Kidney epithelial cell (primary cell): ENCODE measurements at regions not wholly inside any gene's neighbourhood (a gene's known extent, or its start where the extent isn't known, plus 50 kb on each side); places are given as distances from the start of the nearest gene placed in this dataset.
"Not testable (repeated sequence)": the region's sequence is repeated elsewhere in the genome, so short reads cannot be mapped to it uniquely, and the experiment has no call there.

Experiments used
- DNase-seq: peaks from one replicate; pipeline ENCODE4 v3.0.0-alpha.2; 2010; ENCODE audit warnings: low read depth
- H3K27me3 ChIP-seq: 2 replicates; pipeline ENCODE4 v1.6.0; 2011; ENCODE audit warnings: low read length; ENCODE audit not compliant: control insufficient read depth, insufficient read depth
- H3K36me3 ChIP-seq: 2 replicates; pipeline ENCODE4 v1.5.1; 2011; ENCODE audit warnings: low read length; ENCODE audit not compliant: control insufficient read depth, insufficient read depth
- H3K4me3 ChIP-seq: 2 replicates; pipeline ENCODE4 v1.5.1; 2011; ENCODE audit warnings: low read depth, mild to moderate bottlenecking, control low read depth, low read length
- CTCF ChIP-seq: IDR thresholded peaks from 2 replicates; pipeline ENCODE4 v1.5.1; 2011; ENCODE audit warnings: mild to moderate bottlenecking, moderate library complexity, low read length, control low read depth, inconsistent platforms; ENCODE audit not compliant: insufficient read depth, poor library complexity, severe bottlenecking

- Histone ChIP-seq H3K27me3 (no peaks in the 10 kb centered on the region), H3K36me3 (no peaks in the 10 kb centered on the region), H3K4me3 (no peak overlapping the region)
- no peak for DNase-seq
- TF ChIP-seq CTCF, result no peak
Measured at GRCh38 chr13:61900033-61900432, 484.4 kb upstream of the PCDH20 start.

GRCh38 chr13:61898207-61898606 is 482.6 kb upstream of the PCDH20 start:
- Histone ChIP-seq H3K27me3 (no peaks in the 10 kb centered on the region), H3K4me3 (no peak overlapping the region), H3K36me3 (no peaks in the 10 kb centered on the region)
- DNase-seq, result no peak
- TF ChIP-seq CTCF, result no peak

GRCh38 chr13:61891401-61891800 is 475.8 kb upstream of the PCDH20 start:
- no peaks in the 10 kb centered on the region for H3K36me3 ChIP-seq

GRCh38 chr13:61884830-61885229 is 469.2 kb upstream of the PCDH20 start:
- no peak for DNase-seq
- no peak for TF ChIP-seq CTCF
- Histone ChIP-seq H3K4me3 (no peak overlapping the region), H3K27me3 (no peaks in the 10 kb centered on the region), H3K36me3 (no peaks in the 10 kb centered on the region)

More at GRCh38 chr13:61891401-61891800, 475.8 kb upstream of the PCDH20 start:
- DNase-seq, result no peak
- no peak for TF ChIP-seq CTCF
- H3K27me3 ChIP-seq, result no peaks in the 10 kb centered on the region
- H3K4me3 ChIP-seq, result no peak overlapping the region

GRCh38 chr13:61880578-61881283 is 465.1 kb upstream of the PCDH20 start:
- no peak for DNase-seq
- peak; percentile 75 for TF ChIP-seq CTCF
- H3K4me3 ChIP-seq, result no peak overlapping the region

GRCh38 chr13:61878565-61878964 is 462.9 kb upstream of the PCDH20 start:
- H3K4me3 ChIP-seq, DNase-seq: not testable (repeated sequence)

More at GRCh38 chr13:61880578-61881283, 465.1 kb upstream of the PCDH20 start:
- H3K36me3 ChIP-seq, result no peaks in the 10 kb centered on the region
- H3K27me3 ChIP-seq, result no peaks in the 10 kb centered on the region

More at GRCh38 chr13:61878565-61878964, 462.9 kb upstream of the PCDH20 start:
- not testable (repeated sequence) for H3K36me3 ChIP-seq, H3K27me3 ChIP-seq
